ENCODE measurements at regions not wholly inside any gene's neighbourhood (a gene's known extent, or its start where the extent isn't known, plus 50 kb on each side); places are given as distances from the start of the nearest gene placed in this dataset.
A peak's percentile ranks its signal among the peaks of the same experiment; 100 is the strongest.

DNA sequence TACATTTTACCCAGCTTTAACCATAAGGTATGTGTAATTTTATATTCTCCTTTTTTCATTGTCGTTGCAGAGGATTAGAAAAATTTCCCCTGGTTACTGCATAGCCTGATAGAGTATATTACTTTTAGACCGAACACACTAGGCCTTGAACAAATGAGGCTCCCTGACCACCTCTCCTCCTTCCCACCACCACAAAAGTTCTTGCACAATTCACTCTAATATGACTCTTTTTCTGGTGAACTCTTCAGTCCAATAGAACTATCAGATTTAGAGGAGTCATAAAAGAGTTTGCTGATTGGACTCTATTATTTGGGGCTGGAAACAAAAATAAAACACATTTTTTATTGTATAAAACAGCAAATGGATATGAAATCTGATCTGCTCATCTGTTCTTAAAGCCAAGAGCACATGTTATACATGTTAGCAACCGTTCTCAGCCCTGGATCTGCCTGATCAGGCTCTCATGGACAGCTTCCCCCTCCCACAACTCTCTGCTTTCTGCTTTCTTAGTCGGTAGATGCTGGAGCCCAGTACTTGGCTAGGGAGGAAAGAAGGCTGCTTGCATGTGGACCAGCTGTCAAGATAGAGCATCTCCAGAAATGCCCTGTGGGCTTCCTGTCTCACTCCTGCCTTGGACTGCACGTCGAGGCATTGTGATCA is 83.5 kb downstream of the CD164 start:
- no peaks in the 10 kb centered on the region for H3K9me3 ChIP-seq
- H3K4me1 ChIP-seq, result peaks cover 0 to 28% of the 10 kb centered on the region in 2 donors
- H3K27ac ChIP-seq, result peak overlapping the region; percentile 76 to 91
- H3K27me3 ChIP-seq, result no peaks in the 10 kb centered on the region
- no peak for DNase-seq (ENCODE audit: low spot score)
- no peak for TF ChIP-seq CTCF (IDR thresholded peaks at IDR 0.05)
- H3K4me3 ChIP-seq, result no peak overlapping the region
- H3K36me3 ChIP-seq, result no peaks in the 10 kb centered on the region

DNA sequence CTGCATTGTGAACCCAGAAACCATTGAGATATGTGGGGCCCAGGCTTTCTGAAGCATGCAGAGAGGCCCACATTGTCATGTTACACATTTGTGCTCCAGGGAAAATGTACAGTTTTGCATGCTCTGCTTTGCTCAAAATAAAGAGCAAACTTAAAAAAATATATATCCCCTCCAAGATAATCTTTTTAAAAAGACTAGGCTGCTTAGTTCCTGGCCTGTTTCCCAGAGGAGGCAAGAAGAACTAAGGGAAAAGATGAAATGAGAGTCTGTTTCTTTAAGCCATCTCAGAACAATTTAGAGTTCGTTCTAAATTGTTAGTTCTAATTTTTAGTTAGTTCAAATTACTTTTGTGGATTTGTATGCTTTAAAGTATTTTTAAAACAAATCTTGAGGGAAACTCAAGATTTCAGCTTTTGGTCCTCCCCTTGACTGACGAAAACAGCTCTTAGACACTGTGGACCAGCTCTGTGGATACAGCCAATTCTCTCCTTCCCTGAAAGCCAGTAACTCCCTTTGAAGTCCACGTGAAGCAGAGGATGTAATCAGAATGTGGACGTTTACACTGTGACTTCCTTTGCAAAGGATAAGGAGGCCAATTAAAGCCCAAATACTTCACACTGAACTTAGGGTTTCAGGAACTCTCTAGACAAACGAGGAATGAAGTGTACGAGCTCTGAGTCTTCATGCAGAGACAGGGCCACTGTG is 84.7 kb downstream of the CD164 start:
- H3K4me1 ChIP-seq, result peaks cover 0 to 28% of the 10 kb centered on the region in 2 donors
- TF ChIP-seq CTCF (IDR thresholded peaks at IDR 0.05), result no peak
- no peaks in the 10 kb centered on the region for H3K27me3 ChIP-seq
- H3K4me3 ChIP-seq, result no peak overlapping the region
- no peak for DNase-seq (ENCODE audit: low spot score)
- H3K27ac ChIP-seq, result peak overlapping the region; percentile 40 to 51
- no peaks in the 10 kb centered on the region for H3K9me3 ChIP-seq
- no peaks in the 10 kb centered on the region for H3K36me3 ChIP-seq

GRCh38 chr6:109296971-109297372 is 85.3 kb downstream of the CD164 start:
- peaks cover 0 to 33% of the 10 kb centered on the region in 2 donors for H3K4me1 ChIP-seq
- H3K36me3 ChIP-seq, result no peaks in the 10 kb centered on the region
- no peaks in the 10 kb centered on the region for H3K27me3 ChIP-seq
- no peak for TF ChIP-seq CTCF (IDR thresholded peaks at IDR 0.05)
- no peak overlapping the region for H3K27ac ChIP-seq
- H3K9me3 ChIP-seq, result no peaks in the 10 kb centered on the region
- H3K4me3 ChIP-seq, result no peak overlapping the region
- DNase-seq (ENCODE audit: low spot score), result no peak

- H3K4me1 ChIP-seq, result peaks cover 0 to 29% of the 10 kb centered on the region in 2 donors
- no peaks in the 10 kb centered on the region for H3K27me3 ChIP-seq
- no peak for TF ChIP-seq CTCF (IDR thresholded peaks at IDR 0.05)
- H3K27ac ChIP-seq, result peak overlapping the region in 1 of 2 donors; percentile 16
- H3K4me3 ChIP-seq, result no peak overlapping the region
- no peak for DNase-seq (ENCODE audit: low spot score)
- H3K9me3 ChIP-seq, result no peaks in the 10 kb centered on the region
- no peaks in the 10 kb centered on the region for H3K36me3 ChIP-seq
Observed at GRCh38 chr6:109296452-109296851, 85.8 kb downstream of the CD164 start.

DNA sequence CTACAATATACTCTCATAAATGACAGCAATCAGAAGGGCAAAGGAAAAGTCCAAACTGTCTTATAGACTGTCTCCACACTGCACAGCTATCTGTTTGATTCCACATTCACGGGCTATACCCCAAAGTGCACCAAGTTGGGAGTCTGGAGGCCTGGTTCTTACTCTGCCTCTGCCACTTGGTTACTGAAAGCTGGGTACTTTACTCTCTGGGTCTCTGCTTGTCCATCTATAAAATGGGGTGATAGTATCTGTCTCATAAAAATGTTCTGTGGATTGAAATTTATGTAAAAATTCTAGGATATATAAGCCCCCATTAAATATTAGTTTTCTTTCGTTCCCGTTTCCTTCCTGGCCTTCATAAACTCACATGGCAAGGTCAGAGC is 86.5 kb downstream of the CD164 start:
- Histone ChIP-seq H3K27me3 (no peaks in the 10 kb centered on the region), H3K36me3 (no peaks in the 10 kb centered on the region), H3K9me3 (no peaks in the 10 kb centered on the region), H3K27ac (no peak overlapping the region), H3K4me1 (peaks cover 0 to 22% of the 10 kb centered on the region in 2 donors), H3K4me3 (no peak overlapping the region)
- DNase-seq (ENCODE audit: low spot score), result no peak
- TF ChIP-seq CTCF (IDR thresholded peaks at IDR 0.05), result no peak

Measured in right atrium auricular region (tissue), 2 donors.